Breast epithelium (tissue), 3 donors: ENCODE measurements at regions not wholly inside any gene's neighbourhood (a gene's known extent, or its start where the extent isn't known, plus 50 kb on each side); places are given as distances from the start of the nearest gene placed in this dataset.

Experiments used
- CTCF ChIP-seq, 3 donors: fragments of 450-650 bp; IDR thresholded peaks; one replicate each; pipeline ENCODE4 v1.5.1; 2016 to 2017; ENCODE audit warnings: antibody characterized with exemption in 3 of 3, mild to moderate bottlenecking in 3 of 3, moderate library complexity in 3 of 3
- POLR2A ChIP-seq: fragments of 450-650 bp; IDR thresholded peaks from one replicate; pipeline ENCODE4 v1.6.1; 2016; ENCODE audit warnings: antibody characterized with exemption, mild to moderate bottlenecking, moderate library complexity
- POLR2AphosphoS5 ChIP-seq, 3 donors: sonication (generic); formaldehyde crosslinking; IDR thresholded peaks; one replicate each; pipeline ENCODE4 v1.6.1; 2017; ENCODE audit warnings: antibody characterized with exemption in 3 of 3

DNA sequence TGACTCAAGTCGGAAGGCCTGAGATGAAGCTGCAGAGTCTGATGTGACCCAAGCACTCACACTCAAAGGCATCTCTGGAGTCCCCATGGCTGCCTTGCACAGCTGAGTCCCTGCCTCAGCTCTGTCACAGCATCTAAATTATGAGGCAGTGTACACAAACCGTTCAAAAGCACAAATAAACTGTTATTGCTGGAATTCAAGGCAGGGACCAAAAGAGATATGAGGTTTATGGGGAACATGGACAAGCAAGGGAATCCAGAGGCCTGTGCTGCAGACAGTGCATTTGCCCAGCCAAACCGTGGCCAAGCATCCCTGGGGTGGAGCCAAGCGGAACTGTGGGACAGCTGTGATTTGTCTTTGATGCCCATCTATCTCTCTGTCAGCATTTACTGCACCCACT lies 91.3 kb downstream of the RPS29 start:
- no peak for TF ChIP-seq CTCF (IDR thresholded peaks at IDR 0.05)
- TF ChIP-seq POLR2A = no peak
- TF ChIP-seq POLR2AphosphoS5 (IDR thresholded peaks at IDR 0.05) = no peak
